Sigmoid colon (tissue), 6 donors: ENCODE measurements at regions not wholly inside any gene's neighbourhood (a gene's known extent, or its start where the extent isn't known, plus 50 kb on each side); places are given as distances from the start of the nearest gene placed in this dataset.

Source experiments
- DNase-seq: peaks from one replicate; pipeline ENCODE4 v3.0.0-alpha.2; 2019
- H3K27ac ChIP-seq, 4 donors: fragments of 200-600 bp; sonication (generic); one replicate each; pipeline ENCODE4 v1.5.1; 2016 to 2019; ENCODE audit warnings: mild to moderate bottlenecking in 1 of 4
- H3K27me3 ChIP-seq, 3 donors: fragments of 200-600 bp; sonication (generic); one replicate each; pipeline ENCODE4 v1.5.1; 2019; ENCODE audit warnings: mild to moderate bottlenecking in 1 of 3
- H3K36me3 ChIP-seq, 4 donors: fragments of 200-600 bp; sonication (generic); one replicate each; pipeline ENCODE4 v1.5.1; 2016 to 2019
- H3K4me1 ChIP-seq, 4 donors: fragments of 200-600 bp; sonication (generic); one replicate each; pipeline ENCODE4 v1.5.1; 2017 to 2019
- H3K4me3 ChIP-seq, 4 donors: fragments of 200-600 bp; sonication (generic); one replicate each; pipeline ENCODE4 v1.5.1; 2017 to 2019; ENCODE audit warnings: mild to moderate bottlenecking in 2 of 4, moderate library complexity in 1 of 4
- H3K9me3 ChIP-seq, 4 donors: fragments of 200-600 bp in 3 of 4; sonication (generic) in 3 of 4; one replicate each; pipeline versions ENCODE4 v1.5.1 to v1.6.1; 2013 to 2019
- CTCF ChIP-seq, 4 experiments: fragments of 450-650 bp in 3 of 4; fragments of 200-600 bp in 1 of 4; IDR thresholded peaks; one replicate each; pipeline ENCODE4 v1.5.1; 2016 to 2019; ENCODE audit warnings: antibody characterized with exemption in 4 of 4, mild to moderate bottlenecking in 3 of 4, moderate library complexity in 2 of 4
- EP300 ChIP-seq, 4 donors: sonication (generic); formaldehyde crosslinking; IDR thresholded peaks; one replicate each; pipeline ENCODE4 v1.6.1; 2017; ENCODE audit warnings: antibody characterized with exemption in 4 of 4
- POLR2A ChIP-seq, 2 donors: fragments of 450-650 bp; IDR thresholded peaks; one replicate each; pipeline ENCODE4 v1.6.1; 2016; ENCODE audit warnings: antibody characterized with exemption in 2 of 2, mild to moderate bottlenecking in 2 of 2, moderate library complexity in 2 of 2
- POLR2AphosphoS5 ChIP-seq, 4 donors: sonication (generic); formaldehyde crosslinking; IDR thresholded peaks; one replicate each; pipeline ENCODE4 v1.6.1; 2017; ENCODE audit warnings: antibody characterized with exemption in 4 of 4
- WGBS, 2 donors: extraction: QIAGEN DNeasy Blood & Tissue Kit; methylation state at CpG; one replicate each; pipeline ENCODE4 v1.1.7; 2013; 5-methylcytosine and 5-hydroxymethylcytosine counted together
- intact Hi-C: fragments of 100-400 bp; cut with DNase I; formaldehyde crosslinking; loops from one replicate; pipeline ENCODE4 v1.15.1; 2023
- donor health status: healthy with polysubstance abuse.
- donor health status: healthy.

GRCh38 chr17:77454242-77455095 is 313.7 kb downstream of the SEC14L1 start:
- no peaks in the 10 kb centered on the region for H3K9me3 ChIP-seq
- no peaks in the 10 kb centered on the region for H3K27me3 ChIP-seq
- DNase-seq = no peak
- TF ChIP-seq CTCF (IDR thresholded peaks at IDR 0.05) (no peak), POLR2A (IDR thresholded peaks at IDR 0.05) (no peak)
- peak overlapping the region in 2 of 4 donors; percentile 2 to 4 for H3K4me3 ChIP-seq
- 61 to 78% methylated on average over 31 of the region's 31 CpGs for WGBS, 2 donors
- H3K36me3 ChIP-seq = no peaks in the 10 kb centered on the region
- H3K4me1 ChIP-seq = peaks cover 0 to 97% (median 93%) of the 10 kb centered on the region in 4 donors
- peak overlapping the region; percentile 95 to 99 (median 96) for H3K27ac ChIP-seq
- intact Hi-C loops = no loop called here

GRCh38 chr17:77455111-77455890 is 314.5 kb downstream of the SEC14L1 start:
- DNase-seq = no peak
- TF ChIP-seq POLR2A (IDR thresholded peaks at IDR 0.05) = no peak
- 74 to 85% methylated on average over 25 of the region's 25 CpGs for WGBS, 2 donors
- no peaks in the 10 kb centered on the region for H3K27me3 ChIP-seq
- H3K9me3 ChIP-seq = no peaks in the 10 kb centered on the region
- intact Hi-C loops = no loop called here
- no peak overlapping the region for H3K4me3 ChIP-seq
- peak overlapping the region; percentile 95 to 99 (median 96) for H3K27ac ChIP-seq
- no peaks in the 10 kb centered on the region for H3K36me3 ChIP-seq
- peaks cover 0 to 97% (median 93%) of the 10 kb centered on the region in 4 donors for H3K4me1 ChIP-seq

- Histone ChIP-seq H3K4me3 (no peak overlapping the region), H3K27ac (peak overlapping the region in 2 of 4 donors; percentile 96 to 99), H3K27me3 (no peaks in the 10 kb centered on the region), H3K9me3 (no peaks in the 10 kb centered on the region), H3K4me1 (peaks cover 0 to 97% (median 93%) of the 10 kb centered on the region in 4 donors), H3K36me3 (no peaks in the 10 kb centered on the region)
- intact Hi-C loops = no loop called here
- TF ChIP-seq EP300 (IDR thresholded peaks at IDR 0.05) = no peak
- no peak for TF ChIP-seq POLR2AphosphoS5 (IDR thresholded peaks at IDR 0.05)
- TF ChIP-seq CTCF (IDR thresholded peaks at IDR 0.05) = no peak
- TF ChIP-seq POLR2A (IDR thresholded peaks at IDR 0.05) = no peak
- DNase-seq = no peak
- 79 to 83% methylated on average over 16 of the region's 16 CpGs for WGBS, 2 donors
These were observed 315.1 kb downstream of the SEC14L1 start for GRCh38 chr17:77455891-77456260.

- no peaks in the 10 kb centered on the region for H3K27me3 ChIP-seq
- no peaks in the 10 kb centered on the region for H3K36me3 ChIP-seq
- WGBS, 2 donors = 77 to 88% methylated on average over 18 of the region's 18 CpGs
- H3K27ac ChIP-seq = peak overlapping the region in 2 of 4 donors; percentile 27 to 96
- DNase-seq = no peak
- intact Hi-C loops = no loop called here
- H3K9me3 ChIP-seq = no peaks in the 10 kb centered on the region
- peaks cover 0 to 97% (median 93%) of the 10 kb centered on the region in 4 donors for H3K4me1 ChIP-seq
- TF ChIP-seq POLR2A (IDR thresholded peaks at IDR 0.05) (no peak), EP300 (IDR thresholded peaks at IDR 0.05) (no peak), CTCF (IDR thresholded peaks at IDR 0.05) (no peak), POLR2AphosphoS5 (IDR thresholded peaks at IDR 0.05) (no peak)
- H3K4me3 ChIP-seq = no peak overlapping the region
These were observed 315.6 kb downstream of the SEC14L1 start for GRCh38 chr17:77456271-77456950.
